CD14-positive monocyte (primary cell): ENCODE measurements at regions not wholly inside any gene's neighbourhood (a gene's known extent, or its start where the extent isn't known, plus 50 kb on each side); places are given as distances from the start of the nearest gene placed in this dataset.

Experiments
- DNase-seq, 3 donors: peaks; one replicate each; pipeline ENCODE4 v3.0.0-alpha.2; 2011 to 2022
- H2AFZ ChIP-seq: 2 replicates; pipeline ENCODE4 v1.6.0; 2012; ENCODE audit warnings: mild to moderate bottlenecking, low read depth, low read length, inconsistent platforms; ENCODE audit not compliant: insufficient read depth, poor library complexity, severe bottlenecking
- H3K27ac ChIP-seq, 2 donors: 1 replicate in 1 of 2; 2 replicates in 1 of 2; pipeline ENCODE4 v1.5.1; 2012 to 2013; ENCODE audit warnings: low read length in 2 of 2, control low read depth in 1 of 2, inconsistent platforms in 1 of 2, low read depth in 1 of 2, mild to moderate bottlenecking in 1 of 2
- H3K27me3 ChIP-seq, 2 donors: one replicate each; pipeline versions ENCODE4 v1.6.0 to v1.6.1; 2011 to 2013; ENCODE audit warnings: low read length in 2 of 2; ENCODE audit not compliant: control insufficient read depth in 2 of 2, insufficient read depth in 2 of 2
- H3K36me3 ChIP-seq, 2 donors: replicated peaks in 1 of 2; 1 replicate in 1 of 2; 2 replicates in 1 of 2; pipeline versions ENCODE4 v1.5.1 to v1.6.1; 2012 to 2013; ENCODE audit warnings: low read length in 2 of 2, control low read depth in 1 of 2, inconsistent platforms in 1 of 2, mild to moderate bottlenecking in 1 of 2; ENCODE audit not compliant: insufficient read depth in 2 of 2, control insufficient read depth in 1 of 2
- H3K4me1 ChIP-seq, 2 donors: 1 replicate in 1 of 2; 2 replicates in 1 of 2; pipeline versions ENCODE4 v1.5.1 to v1.6.1; 2012 to 2013; ENCODE audit warnings: low read length in 2 of 2, control low read depth in 1 of 2, inconsistent platforms in 1 of 2, mild to moderate bottlenecking in 1 of 2, moderate library complexity in 1 of 2; ENCODE audit not compliant: insufficient read depth in 2 of 2, control insufficient read depth in 1 of 2
- H3K4me2 ChIP-seq: replicated peaks from 2 replicates; pipeline ENCODE3; 2012; ENCODE audit warnings: low read length, moderate library complexity, mild to moderate bottlenecking; ENCODE audit not compliant: poor library complexity, severe bottlenecking; ENCODE audit errors: extremely low read depth
- H3K4me3 ChIP-seq, 3 experiments: fragments of 200-600 bp in 1 of 3; sonication (generic) in 1 of 3; replicated peaks in 1 of 3; 1 replicate in 2 of 3; 2 replicates in 1 of 3; pipeline ENCODE4 v1.5.1; 2011 to 2013; ENCODE audit warnings: low read length in 3 of 3, mild to moderate bottlenecking in 3 of 3, control low read depth in 2 of 3, low read depth in 2 of 3, inconsistent platforms in 1 of 3, moderate library complexity in 1 of 3
- H3K79me2 ChIP-seq: 2 replicates; pipeline ENCODE4 v1.6.0; 2012; ENCODE audit warnings: mild to moderate bottlenecking, control low read depth, inconsistent platforms, low read length, moderate library complexity; ENCODE audit not compliant: insufficient read depth
- H3K9ac ChIP-seq: 2 replicates; pipeline ENCODE4 v1.6.0; 2017; ENCODE audit warnings: low read length, mild to moderate bottlenecking; ENCODE audit not compliant: insufficient read depth, poor library complexity, severe bottlenecking
- H3K9me3 ChIP-seq, 2 donors: replicated peaks in 1 of 2; 1 replicate in 1 of 2; 2 replicates in 1 of 2; pipeline versions ENCODE4 v1.5.1 to v1.6.1; 2012 to 2013; ENCODE audit warnings: low read length in 2 of 2, control low read depth in 1 of 2; ENCODE audit not compliant: control insufficient read depth in 1 of 2, insufficient read depth in 1 of 2
- H4K20me1 ChIP-seq: 2 replicates; pipeline ENCODE4 v1.6.0; 2012; ENCODE audit warnings: mild to moderate bottlenecking, low read length, control low read depth, moderate library complexity; ENCODE audit not compliant: insufficient read depth
- H3K27ac Mint-ChIP-seq, 7 donors: one replicate each; pipeline ENCODE4 v1.8.0; 2020; ENCODE audit warnings: mild to moderate bottlenecking in 7 of 7, mixed read lengths in 7 of 7, moderate library complexity in 6 of 7, inconsistent platforms in 2 of 7
- H3K27me3 Mint-ChIP-seq, 3 donors: one replicate each; pipeline ENCODE4 v1.8.0; 2021 to 2022; ENCODE audit warnings: low read depth in 3 of 3, mild to moderate bottlenecking in 3 of 3, mixed read lengths in 3 of 3, moderate library complexity in 3 of 3, inconsistent platforms in 1 of 3
- H3K36me3 Mint-ChIP-seq, 2 donors: one replicate each; pipeline ENCODE4 v1.8.0; 2020; ENCODE audit warnings: mixed read lengths in 2 of 2, inconsistent platforms in 1 of 2, mild to moderate bottlenecking in 1 of 2
- H3K4me1 Mint-ChIP-seq: one replicate; pipeline ENCODE4 v1.8.0; 2020; ENCODE audit warnings: mild to moderate bottlenecking, mixed read lengths
- H3K4me3 Mint-ChIP-seq, 2 donors: one replicate each; pipeline ENCODE4 v1.8.0; 2020; ENCODE audit warnings: mild to moderate bottlenecking in 2 of 2, mixed read lengths in 2 of 2, moderate library complexity in 1 of 2
- H3K9me3 Mint-ChIP-seq, 7 donors: one replicate each; pipeline ENCODE4 v1.8.0; 2020 to 2022; ENCODE audit warnings: mixed read lengths in 7 of 7, mild to moderate bottlenecking in 6 of 7, moderate library complexity in 6 of 7, inconsistent platforms in 2 of 7
- CTCF ChIP-seq: fragments of 200-600 bp; IDR thresholded peaks from one replicate; pipeline ENCODE4 v1.8.0; 2022; ENCODE audit warnings: antibody characterized with exemption, mild to moderate bottlenecking
- WGBS: methylation state at CpG from one replicate; pipeline ENCODE4 v1.1.5; 2013; ENCODE audit warnings: missing lambda C conversion rate; ENCODE audit not compliant: insufficient coverage; 5-methylcytosine and 5-hydroxymethylcytosine counted together
- intact Hi-C, 2 donors: fragments of 100-400 bp; cut with micrococcal nuclease; formaldehyde crosslinking; loops; one replicate each; pipeline versions ENCODE4 v1.15.0 to v1.15.1; 2023

GRCh38 chr12:67531501-67531900 is 117.0 kb upstream of the DYRK2 start:
- H3K27ac ChIP-seq = no peak overlapping the region
- no peak overlapping the region for H3K4me3 ChIP-seq
- H3K4me3 Mint-ChIP-seq = no peak overlapping the region
- no peak overlapping the region for H3K4me2 ChIP-seq
- H3K36me3 ChIP-seq = no peaks in the 10 kb centered on the region
- no peaks in the 10 kb centered on the region for H4K20me1 ChIP-seq
- no peak overlapping the region for H3K9ac ChIP-seq
- DNase-seq = no peak
- intact Hi-C loops = no loop called here
- no peak overlapping the region for H2AFZ ChIP-seq
- no peaks in the 10 kb centered on the region for H3K27me3 ChIP-seq
- H3K36me3 Mint-ChIP-seq = no peaks in the 10 kb centered on the region
- no peaks in the 10 kb centered on the region for H3K4me1 ChIP-seq
- no peak overlapping the region for H3K27ac Mint-ChIP-seq
- no CpG with 5 or more reads among the region's 3 CpGs for WGBS
- no peaks in the 10 kb centered on the region for H3K4me1 Mint-ChIP-seq
- no peaks in the 10 kb centered on the region for H3K9me3 ChIP-seq
- H3K9me3 Mint-ChIP-seq = peaks cover 0 to 4% (median 0%) of the 10 kb centered on the region in 7 donors
- H3K79me2 ChIP-seq = no peaks in the 10 kb centered on the region
- TF ChIP-seq CTCF = no peak
- H3K27me3 Mint-ChIP-seq = peaks cover 0 to 3% (median 2%) of the 10 kb centered on the region in 3 donors

- Mint-ChIP-seq H3K27ac (no peak overlapping the region), H3K4me1 (no peaks in the 10 kb centered on the region), H3K9me3 (peaks cover 0 to 6% (median 0%) of the 10 kb centered on the region in 7 donors), H3K36me3 (no peaks in the 10 kb centered on the region), H3K27me3 (peaks cover 0 to 3% (median 2%) of the 10 kb centered on the region in 3 donors), H3K4me3 (no peak overlapping the region)
- Histone ChIP-seq H3K36me3 (no peaks in the 10 kb centered on the region), H2AFZ (no peak overlapping the region), H3K27ac (no peak overlapping the region), H4K20me1 (no peaks in the 10 kb centered on the region), H3K4me2 (no peak overlapping the region), H3K27me3 (no peaks in the 10 kb centered on the region), H3K4me1 (no peaks in the 10 kb centered on the region), H3K4me3 (no peak overlapping the region), H3K9me3 (no peaks in the 10 kb centered on the region), H3K79me2 (no peaks in the 10 kb centered on the region), H3K9ac (no peak overlapping the region)
- no peak for TF ChIP-seq CTCF
- 100% methylated on average over 1 of the region's 1 CpG for WGBS
- intact Hi-C loops = no loop called here
- no peak for DNase-seq
These were observed 115.4 kb upstream of the DYRK2 start for GRCh38 chr12:67533159-67533558.
